BE2C (cell line): ENCODE measurements at regions not wholly inside any gene's neighbourhood (a gene's known extent, or its start where the extent isn't known, plus 50 kb on each side); places are given as distances from the start of the nearest gene placed in this dataset.

ENCODE experiments used
- DNase-seq: peaks from one replicate; pipeline ENCODE4 v3.0.0-alpha.2; 2020
- H3K27me3 ChIP-seq: fragments of 250-450 bp; sonication (Bioruptor Pico); 2 replicates; pipeline ENCODE4 v1.5.1; 2020; ENCODE audit warnings: mild to moderate bottlenecking
- H3K36me3 ChIP-seq: fragments of 250-450 bp; sonication (Bioruptor Pico); 2 replicates; pipeline ENCODE4 v1.5.1; 2020; ENCODE audit warnings: mild to moderate bottlenecking
- H3K4me1 ChIP-seq: fragments of 250-450 bp; sonication (Bioruptor Pico); 2 replicates; pipeline ENCODE4 v1.5.1; 2020
- H3K4me3 ChIP-seq: 2 replicates; pipeline ENCODE4 v1.5.1; 2011; ENCODE audit warnings: low read depth, low read length
- H3K9me3 ChIP-seq: fragments of 250-450 bp; sonication (Bioruptor Pico); 2 replicates; pipeline ENCODE4 v1.5.1; 2020
- CTCF ChIP-seq: IDR thresholded peaks from 2 replicates; pipeline ENCODE4 v1.5.1; 2012; ENCODE audit warnings: mild to moderate bottlenecking, low read depth, low read length

DNA sequence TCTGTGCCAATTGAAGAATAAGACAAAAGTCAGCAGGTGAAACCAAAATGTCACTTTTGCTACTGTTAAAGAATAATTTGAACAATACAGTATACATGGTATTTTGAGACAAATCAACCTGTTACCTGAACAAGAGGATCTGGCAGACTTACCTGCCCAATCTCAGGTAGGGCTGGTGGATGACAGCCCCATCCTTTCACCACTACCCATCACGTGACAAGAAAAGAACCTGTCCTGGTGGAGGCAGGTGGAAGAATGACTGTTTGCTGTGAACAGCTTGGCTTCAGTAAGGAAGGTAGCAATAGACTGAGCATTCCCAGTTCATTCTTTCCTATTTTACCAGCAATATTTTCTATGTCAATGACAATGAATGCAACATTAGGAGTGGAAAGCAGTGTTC is 349.6 kb downstream of the GPATCH2 start:
- H3K4me3 ChIP-seq, result no peak overlapping the region
- no peak for DNase-seq
- no peaks in the 10 kb centered on the region for H3K36me3 ChIP-seq
- no peak for TF ChIP-seq CTCF
- H3K4me1 ChIP-seq, result no peaks in the 10 kb centered on the region
- H3K27me3 ChIP-seq, result no peaks in the 10 kb centered on the region
- H3K9me3 ChIP-seq, result no peaks in the 10 kb centered on the region

DNA sequence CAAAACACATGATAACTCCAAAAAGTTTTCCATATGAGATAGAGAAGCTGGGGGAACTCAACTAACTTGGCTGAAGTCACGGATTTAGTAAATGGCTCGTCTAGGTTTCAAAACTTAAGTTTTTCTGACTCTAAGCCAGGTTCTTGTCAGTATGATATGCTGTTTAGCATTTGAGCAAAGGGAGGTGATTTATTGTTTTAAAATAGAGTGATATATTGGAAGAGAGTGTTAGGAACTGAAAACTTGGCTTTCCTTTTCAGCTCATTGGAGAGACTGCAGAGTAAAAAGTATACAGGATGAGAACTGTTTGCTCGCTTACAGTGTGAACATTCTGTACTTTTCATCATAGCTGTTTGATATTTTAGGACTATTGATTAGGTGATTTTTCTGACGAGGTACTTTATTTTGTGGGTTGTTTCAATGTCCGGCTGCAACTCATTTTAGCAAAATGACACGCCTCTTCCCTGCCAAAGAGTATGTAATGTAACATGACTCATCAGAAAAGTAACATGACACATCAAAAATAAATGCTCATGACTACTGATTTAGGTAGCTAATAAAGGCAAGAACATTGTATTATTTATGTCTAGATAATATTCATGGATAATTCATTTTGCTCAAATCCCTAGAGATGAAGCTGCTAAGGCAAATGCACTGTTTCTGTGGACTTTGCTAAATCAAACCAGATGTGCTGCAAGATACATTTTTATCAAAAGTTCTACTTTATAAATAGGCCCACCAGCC is 355.1 kb downstream of the GPATCH2 start:
- no peak overlapping the region for H3K4me3 ChIP-seq
- 0 out of 2 replicates have a peak, but pooled peaks cover 3% of the 10 kb centered on the region for H3K4me1 ChIP-seq
- no peak for TF ChIP-seq CTCF
- no peak for DNase-seq
- no peaks in the 10 kb centered on the region for H3K9me3 ChIP-seq
- H3K27me3 ChIP-seq, result no peaks in the 10 kb centered on the region
- H3K36me3 ChIP-seq, result no peaks in the 10 kb centered on the region

GRCh38 chr1:217274927-217275654 is 355.8 kb downstream of the GPATCH2 start:
- TF ChIP-seq CTCF, result no peak
- Histone ChIP-seq H3K4me1 (0 out of 2 replicates have a peak, but pooled peaks cover 3% of the 10 kb centered on the region), H3K9me3 (no peaks in the 10 kb centered on the region), H3K27me3 (no peaks in the 10 kb centered on the region), H3K36me3 (no peaks in the 10 kb centered on the region), H3K4me3 (no peak overlapping the region)
- no peak for DNase-seq

GRCh38 chr1:217274416-217274815 is 356.5 kb downstream of the GPATCH2 start:
- Histone ChIP-seq H3K4me1 (0 out of 2 replicates have a peak, but pooled peaks cover 3% of the 10 kb centered on the region), H3K4me3 (no peak overlapping the region), H3K9me3 (no peaks in the 10 kb centered on the region), H3K27me3 (no peaks in the 10 kb centered on the region), H3K36me3 (no peaks in the 10 kb centered on the region)
- no peak for TF ChIP-seq CTCF
- no peak for DNase-seq

DNA sequence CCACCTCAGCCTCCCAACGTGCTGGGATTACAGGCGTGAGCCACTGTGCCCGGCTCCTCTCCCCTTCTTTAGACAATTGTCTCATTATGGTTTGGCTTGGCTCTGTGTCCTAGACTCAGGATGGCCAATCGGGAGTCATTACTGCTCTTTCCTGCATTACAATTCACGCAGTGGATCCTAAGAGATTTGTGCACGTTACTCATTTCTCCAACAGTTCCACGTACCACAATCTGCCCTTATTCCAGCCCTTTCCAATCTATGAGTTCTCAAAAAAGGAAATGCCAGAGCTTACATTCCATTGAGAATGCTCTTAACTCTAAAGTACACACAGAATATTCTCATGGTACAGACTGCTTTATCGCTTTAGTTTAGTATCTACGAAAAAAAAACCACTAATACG is 357.0 kb downstream of the GPATCH2 start:
- no peaks in the 10 kb centered on the region for H3K36me3 ChIP-seq
- no peak for TF ChIP-seq CTCF
- no peaks in the 10 kb centered on the region for H3K9me3 ChIP-seq
- H3K4me1 ChIP-seq, result 0 out of 2 replicates have a peak, but pooled peaks cover 3% of the 10 kb centered on the region
- no peaks in the 10 kb centered on the region for H3K27me3 ChIP-seq
- DNase-seq, result no peak
- no peak overlapping the region for H3K4me3 ChIP-seq

DNA sequence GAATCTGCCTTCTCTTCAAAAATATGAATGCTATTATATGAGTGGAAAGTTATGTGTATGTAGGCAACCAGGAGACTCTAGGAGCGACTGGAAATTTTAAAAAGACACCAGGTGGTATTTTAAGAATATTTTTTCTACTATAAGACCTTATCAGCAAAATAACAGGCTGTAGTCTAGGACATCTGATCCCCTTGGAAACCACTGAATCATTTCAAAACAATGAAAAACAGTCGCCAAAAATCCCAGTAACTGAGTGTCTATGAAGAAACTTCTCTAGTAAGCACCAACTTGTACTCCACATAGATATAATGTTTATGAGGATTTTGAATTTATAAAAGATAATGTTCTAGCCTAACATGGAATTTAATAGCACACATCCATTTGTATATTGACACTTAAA is 358.5 kb downstream of the GPATCH2 start:
- TF ChIP-seq CTCF, result no peak
- Histone ChIP-seq H3K4me1 (0 out of 2 replicates have a peak, but pooled peaks cover 3% of the 10 kb centered on the region), H3K4me3 (no peak overlapping the region), H3K9me3 (no peaks in the 10 kb centered on the region), H3K36me3 (no peaks in the 10 kb centered on the region), H3K27me3 (no peaks in the 10 kb centered on the region)
- DNase-seq, result no peak
